Activated CD4-positive, alpha-beta T cell treated with anti-CD3 and anti-CD28 coated beads, Interleukin-2, Interleukin-4, amounts not matched to agents 100 ng/mL and 50 ng/mL, durations not matched to agents 16 hours and 8 hours (primary cell): ENCODE measurements at regions not wholly inside any gene's neighbourhood (a gene's known extent, or its start where the extent isn't known, plus 50 kb on each side); places are given as distances from the start of the nearest gene placed in this dataset.

Experiments
- DNase-seq: peaks from one replicate; pipeline ENCODE4 v3.0.0-alpha.2; 2020; ENCODE audit warnings: low spot score

DNA sequence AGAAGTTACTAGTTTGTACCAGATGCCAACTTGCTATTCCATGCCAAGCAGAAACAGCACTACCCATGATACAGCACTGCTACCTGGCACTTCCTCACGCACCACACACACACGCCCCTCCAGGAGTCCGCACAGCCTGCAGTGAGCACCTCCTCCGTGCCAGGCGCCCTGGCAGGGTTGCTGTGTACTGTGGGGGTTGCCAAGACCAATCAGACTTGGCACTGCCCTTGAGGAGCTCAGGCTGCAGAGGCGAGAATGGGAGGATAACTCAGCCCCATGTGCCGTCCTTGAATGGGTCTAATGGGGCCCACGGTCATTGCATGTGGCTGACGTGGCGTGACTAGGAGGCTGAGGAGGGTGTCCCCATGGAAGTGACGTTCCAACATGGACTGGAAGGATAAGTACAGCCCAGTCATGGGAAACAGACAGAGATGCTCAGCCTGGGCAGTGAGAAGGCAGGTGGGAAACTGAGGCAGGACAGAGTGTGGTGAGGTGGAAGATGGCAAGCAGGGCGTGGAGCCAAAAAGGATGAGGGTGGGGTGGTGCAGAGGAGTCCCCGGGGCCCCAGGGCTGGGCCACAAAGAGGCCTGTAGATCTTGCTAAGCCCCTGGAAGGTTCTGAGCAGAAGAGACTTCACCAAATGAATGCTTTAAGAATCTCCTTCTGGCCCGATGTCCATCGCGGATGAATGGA, 65.3 kb upstream of the C14orf180 start:
- no peak for DNase-seq

DNA sequence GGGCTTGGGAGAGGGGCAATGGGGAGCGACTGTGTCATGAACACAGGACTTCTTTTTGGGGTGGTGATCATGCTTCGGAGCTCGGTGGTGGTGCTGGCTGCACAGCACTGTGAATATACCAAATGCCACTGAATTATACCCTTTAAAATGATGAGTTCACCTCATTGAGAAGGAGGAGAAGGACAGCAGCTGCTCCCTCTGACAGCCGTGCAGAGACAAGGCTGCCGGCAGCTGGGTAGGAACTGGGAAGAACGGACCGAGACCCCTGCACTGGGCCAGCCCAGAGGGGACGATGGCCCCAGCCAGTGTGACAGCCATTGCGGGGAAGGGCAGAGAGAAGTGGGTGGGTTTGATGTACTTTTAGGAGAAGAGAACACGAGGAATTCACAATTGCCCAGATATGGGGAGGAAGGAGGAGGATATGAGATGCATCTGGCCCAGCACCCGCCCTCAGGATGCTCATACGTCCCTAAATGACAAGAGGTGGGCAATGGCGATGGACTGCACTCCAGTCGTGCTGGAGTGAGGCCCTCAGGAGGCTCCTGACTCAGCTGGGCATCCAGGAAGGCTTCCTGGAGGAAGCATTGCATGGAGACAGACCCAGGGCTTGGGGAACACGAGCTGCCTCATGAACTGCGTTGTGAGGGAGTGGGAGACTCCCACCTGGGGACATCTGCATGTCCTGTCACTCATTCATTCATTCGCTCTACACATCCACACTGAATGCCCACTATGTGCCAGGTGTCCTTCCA, 64.3 kb upstream of the C14orf180 start:
- DNase-seq: no peak

DNA sequence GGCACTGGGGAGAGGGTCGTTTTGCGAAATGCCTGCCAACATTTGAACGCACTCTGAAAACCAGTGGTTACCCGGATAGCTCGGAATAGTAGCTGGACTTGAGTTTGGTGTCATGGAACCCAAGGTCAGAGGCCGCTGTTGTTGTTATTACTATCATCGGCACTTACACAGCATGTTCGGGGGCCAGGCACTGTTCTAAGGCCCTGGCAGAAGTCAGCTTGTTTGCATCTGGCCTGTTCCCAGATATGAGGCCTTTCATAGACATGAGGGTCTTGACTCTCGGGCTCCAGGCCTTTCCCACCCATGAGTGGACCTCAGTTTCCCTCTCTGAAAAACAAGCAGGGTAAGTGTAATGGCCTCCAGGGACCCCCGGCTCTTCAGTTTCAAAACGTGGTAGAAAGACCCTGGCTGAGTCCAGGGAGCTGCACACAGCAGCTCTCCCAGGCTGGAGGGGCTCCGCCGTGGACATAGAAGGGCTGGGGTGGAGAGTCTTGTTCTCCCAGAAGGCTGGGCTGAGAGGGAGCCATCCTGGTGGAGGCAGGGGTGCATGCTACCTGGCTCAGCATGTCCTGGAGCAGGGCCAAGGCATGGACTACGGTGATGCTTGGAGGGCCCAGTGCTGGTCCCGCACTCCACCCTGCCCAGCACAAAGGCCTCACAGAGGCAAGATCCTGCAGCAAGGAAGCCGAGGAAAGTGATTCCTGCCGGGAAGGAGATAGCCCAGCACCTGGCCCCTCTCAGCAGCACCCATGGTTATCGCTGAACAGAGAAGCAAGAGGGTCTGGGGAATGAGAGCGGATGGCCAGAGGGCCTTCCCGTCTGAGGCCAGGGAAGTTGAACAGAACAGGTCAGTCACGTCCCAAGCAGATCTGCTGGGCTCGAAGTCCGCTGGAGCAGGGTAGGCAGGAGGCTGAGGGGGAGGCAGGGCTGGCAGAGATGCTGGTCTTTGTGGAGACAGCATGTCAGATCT, 63.5 kb upstream of the C14orf180 start:
- DNase-seq: no peak

DNA sequence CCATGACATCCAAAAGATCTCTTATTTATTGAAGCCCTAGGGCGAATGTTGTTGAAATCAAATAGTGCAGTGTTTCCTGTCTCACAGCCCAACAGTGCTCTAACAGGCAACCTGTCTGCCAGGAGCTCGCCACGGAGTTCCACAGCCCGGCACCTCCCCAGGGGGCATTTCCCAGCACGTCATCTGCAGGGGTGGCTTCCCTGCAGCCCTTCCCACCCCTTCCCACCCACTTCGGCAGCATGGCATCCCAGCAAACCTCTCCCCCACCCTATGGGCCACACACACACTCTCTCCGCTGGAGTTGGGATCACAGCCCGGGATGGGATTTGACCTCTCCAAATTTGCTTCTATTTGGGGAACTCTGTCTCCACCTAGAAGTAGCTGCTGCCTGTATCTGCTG, 62.7 kb upstream of the C14orf180 start:
- no peak for DNase-seq

DNA sequence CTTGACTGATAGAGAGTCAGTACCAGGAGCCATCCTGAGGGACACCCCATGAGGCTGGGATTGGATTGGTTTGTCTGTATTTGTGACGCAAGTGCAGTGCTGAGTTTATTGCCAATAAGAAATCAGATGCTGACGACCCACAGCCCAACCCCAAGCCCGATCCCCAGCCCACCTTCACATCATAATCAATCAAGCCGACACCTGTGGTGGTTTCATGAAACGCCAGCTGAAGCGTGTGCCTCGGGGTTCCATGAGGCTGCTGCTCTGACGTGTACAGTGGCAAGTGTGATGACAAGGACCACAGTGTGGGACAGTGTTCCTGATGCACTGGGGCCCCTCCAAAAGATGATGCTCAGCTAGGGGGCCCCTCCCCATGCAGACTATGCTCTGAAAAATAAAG, 62.1 kb upstream of the C14orf180 start:
- DNase-seq: no peak

DNA sequence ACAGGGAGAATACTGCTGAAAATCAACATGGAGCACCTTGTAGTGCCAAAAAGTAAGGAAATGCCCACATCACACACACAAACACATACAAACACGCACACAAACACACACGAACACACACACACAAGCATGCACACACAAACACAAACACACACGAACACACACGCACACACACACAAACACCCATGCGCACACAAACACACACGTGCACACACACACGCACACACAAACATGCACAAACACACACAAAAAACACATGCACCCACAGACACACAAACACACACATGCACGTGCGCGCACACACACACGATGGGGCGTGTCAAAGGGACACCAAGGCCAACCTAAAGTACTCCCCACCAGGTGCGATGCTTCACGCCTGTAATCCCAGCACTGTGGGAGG, 61.7 kb upstream of the C14orf180 start:
- DNase-seq: no peak

DNA sequence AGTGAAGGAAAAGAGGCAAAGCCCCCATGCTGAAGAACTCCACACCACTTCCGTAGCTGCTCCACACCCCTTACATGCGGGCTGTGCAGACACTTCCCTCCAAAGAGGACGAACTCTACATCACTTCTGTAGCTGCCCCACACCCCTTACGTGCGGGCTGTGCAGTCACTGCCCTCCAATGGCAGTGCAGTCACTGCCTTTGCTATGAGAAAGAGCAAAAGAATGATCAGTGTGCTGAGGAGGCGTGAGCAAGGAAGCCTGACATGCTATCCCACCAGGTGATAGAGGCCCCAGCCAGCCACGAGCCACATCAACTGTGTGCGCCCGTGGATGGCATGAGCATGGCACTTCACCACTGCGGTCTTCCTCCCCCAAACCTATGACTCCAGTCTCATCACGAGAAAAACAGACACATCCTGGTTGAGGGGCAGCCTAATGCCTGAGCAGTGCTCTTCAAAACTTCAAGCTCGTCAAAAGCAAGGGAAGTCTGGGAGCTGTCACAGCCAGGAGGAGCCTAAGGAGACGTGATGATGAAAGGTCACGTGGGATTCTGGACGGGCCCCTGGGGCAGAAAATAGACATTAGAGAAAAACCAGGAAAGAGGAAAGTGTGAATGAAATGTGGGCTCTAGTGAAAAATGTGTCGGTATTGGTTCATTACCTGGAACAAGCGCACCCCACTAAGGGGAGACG, 60.8 kb upstream of the C14orf180 start:
- DNase-seq: no peak

DNA sequence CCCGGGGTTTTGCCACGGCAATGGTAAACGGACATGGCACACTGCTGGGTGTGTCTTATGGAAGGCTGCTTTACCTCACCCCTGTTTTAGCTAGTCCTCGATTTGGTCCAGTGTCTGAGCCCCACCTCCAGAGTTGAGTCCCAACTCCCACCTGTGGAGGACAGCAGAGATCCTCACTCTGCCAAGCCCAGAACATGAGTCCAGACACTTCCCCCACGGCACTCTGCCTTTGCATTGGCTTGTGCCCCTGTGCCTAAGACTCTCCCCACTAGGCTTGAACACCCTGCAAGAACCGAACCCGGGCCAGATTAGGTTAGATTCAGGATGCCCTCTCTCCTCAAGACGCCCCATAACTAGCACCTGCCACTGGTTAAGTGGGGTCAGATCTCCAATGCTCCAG, 59.8 kb upstream of the C14orf180 start:
- no peak for DNase-seq

DNA sequence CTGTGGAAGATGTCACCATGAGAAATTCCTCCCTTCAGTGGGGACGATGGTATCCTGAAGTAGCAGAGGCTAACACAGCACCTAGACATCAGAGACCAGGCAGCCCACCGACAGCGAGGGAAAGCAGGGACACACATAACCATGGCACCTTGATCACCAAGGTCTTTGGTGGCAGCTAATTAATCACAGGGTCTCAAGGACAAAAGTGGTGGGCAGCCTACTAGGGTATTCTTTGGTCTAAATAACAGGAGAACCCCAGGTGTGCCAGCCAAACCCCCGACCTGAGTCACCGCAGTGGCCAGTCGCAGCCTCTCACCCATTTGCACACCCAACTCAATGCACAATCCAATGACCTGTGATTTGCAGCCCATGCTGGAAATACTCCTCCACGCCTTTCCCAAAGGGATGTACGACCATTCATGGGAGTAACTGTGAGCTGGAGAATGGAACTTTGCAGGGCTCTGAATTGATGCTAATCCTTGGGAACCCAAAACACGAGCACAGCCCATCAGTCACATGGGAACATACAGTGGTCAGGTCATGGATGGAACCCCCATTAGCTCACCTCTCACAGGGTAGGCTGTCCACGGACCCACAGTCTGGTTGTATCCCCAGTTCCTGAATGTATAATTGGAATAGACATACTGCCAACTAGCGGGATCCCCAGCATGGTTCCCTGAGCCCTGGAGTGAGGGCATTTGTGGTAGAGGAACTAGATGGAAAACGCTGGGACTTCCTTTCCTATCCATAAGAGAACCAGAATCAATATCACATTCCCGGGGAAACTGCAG, 58.7 kb upstream of the C14orf180 start:
- no peak for DNase-seq

DNA sequence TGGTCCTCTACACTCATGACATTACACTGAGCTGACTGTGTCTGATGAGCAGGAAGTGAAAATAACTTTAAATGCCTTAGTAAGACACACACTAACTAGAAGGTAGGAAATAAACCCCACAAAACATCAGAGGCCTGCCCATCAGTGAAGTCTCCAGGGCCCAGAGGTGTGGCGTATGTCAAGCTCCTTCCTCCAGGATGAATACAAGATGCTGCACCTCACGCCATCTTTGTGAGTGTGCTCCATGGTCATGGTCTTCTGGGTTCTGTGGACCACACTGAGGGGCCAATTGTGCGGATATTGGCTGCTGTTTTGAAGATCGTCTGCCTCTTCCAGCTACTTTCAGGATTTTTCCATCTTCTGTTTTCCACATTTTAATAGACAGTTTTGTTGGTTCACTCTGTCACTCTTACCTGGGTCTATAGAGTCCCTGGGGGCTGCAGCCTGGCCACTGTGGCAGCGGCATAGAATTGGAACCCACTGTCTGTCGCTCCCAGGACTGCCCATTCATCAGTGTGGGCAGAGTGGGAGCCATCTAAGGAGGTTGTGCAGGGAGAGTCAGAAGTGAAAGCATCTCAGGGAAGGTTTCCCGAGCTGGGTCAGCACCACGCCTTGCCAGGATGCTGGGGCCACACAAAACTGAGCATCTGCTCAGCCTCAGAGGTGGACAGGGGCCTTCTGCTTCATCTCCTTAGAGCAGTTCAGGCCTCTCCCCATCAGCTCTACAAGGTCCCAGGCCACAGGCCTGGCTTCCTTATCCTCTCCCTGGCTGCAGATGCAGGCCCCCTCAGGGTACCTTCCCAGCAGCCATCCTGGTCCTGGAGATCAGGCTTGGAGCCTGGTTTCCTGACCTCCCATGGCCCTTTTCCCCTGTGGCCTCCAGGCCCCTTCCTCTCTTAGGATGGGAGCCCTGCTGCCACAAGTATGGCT, 57.5 kb upstream of the C14orf180 start:
- DNase-seq: no peak

DNA sequence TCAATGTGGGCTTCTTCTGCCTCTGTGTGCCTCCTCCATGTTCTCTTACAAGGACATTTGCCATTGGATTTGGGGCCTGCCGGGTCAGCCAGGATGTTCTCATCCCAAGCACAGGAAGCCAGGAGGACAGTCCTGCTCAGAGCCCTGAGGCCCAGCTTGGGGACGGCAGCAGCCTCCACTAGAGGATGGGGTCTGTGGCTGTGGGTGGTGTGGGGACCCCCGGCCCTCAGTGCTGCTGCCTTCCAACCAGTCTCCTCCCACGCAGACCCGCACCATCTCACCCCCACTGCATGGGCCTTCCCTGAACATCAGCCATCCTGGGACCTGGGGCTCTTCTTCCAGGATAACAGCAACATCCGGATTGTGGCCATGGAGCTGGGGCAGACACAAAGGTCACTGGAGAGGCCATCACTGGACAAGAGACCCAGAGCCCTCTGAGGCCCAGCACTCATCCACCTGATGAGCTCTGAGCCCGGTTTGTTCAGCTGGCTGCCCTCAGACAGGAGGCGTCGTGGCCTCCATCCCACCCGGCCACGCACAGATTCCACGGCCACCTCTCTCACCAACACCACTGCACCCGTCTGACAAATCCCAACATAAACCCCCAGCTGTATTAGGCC, 56.5 kb upstream of the C14orf180 start:
- DNase-seq: no peak

DNA sequence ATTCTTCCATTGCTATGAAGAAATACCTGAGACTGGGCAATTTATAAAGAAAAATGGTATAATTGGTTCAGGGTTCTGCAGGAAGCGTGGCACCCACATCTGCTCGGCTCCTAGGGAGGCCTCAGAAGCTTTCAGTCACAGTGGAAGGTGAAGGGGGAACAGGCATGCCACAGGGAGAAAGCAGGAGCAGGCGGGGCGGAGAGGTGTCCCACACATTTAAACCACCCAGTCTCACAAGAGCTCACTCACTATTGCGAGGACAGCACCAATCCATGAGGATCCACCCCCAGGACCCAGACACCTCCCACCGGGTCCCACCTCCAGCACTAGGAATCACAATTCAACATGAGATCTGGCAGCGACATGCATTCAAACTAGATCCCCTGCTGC, 56.0 kb upstream of the C14orf180 start:
- DNase-seq: no peak

DNA sequence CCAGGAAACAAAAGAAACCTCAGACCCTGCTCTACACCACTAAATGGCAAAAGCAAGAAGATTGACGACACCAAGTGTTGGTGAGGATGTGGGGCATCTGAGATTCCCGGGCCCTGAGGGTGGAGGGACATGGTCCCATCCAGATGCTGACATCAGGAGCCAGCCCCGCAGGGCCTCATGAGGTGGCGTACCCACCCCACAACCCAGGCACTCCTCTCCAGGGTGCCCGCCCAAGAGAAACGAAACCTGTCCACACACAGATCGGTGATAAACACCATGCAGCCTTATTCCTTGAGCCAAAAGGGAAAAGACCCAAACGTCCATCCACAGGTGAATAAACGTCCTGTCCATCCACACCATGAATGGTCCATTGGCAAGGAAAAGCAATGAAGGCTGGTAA, 54.8 kb upstream of the C14orf180 start:
- DNase-seq: no peak

DNA sequence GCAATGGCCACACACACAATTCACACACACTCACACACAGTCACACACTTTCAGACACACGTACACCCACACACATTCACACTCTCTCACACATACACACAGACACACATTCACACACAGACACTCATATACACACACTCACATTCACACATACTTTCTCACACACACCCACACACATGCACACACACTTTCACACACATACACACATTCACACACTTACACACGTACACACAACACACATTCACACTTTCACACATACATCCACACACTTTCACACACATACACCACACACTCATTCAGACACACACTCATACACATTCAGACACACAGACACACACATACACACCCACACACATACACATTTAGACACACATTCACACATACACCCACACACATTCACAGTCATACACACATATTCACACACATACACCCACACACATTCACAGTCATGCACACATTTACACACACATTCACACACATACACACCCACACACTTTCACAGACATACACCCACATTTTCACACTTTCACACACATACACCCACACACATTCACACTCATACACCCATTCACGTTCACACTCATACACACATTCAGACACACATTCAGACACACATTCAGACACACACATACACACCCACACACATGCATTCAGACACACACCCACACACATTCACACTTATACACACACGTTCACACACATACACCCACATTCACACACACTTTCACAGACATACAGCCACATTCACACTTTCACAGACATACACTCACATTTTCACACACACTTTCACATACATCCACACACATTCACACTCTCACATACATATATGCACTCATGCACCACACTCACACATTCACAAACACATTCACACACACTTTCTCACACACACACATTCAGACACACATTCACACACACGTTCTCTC, 52.6 kb upstream of the C14orf180 start:
- DNase-seq: no peak

DNA sequence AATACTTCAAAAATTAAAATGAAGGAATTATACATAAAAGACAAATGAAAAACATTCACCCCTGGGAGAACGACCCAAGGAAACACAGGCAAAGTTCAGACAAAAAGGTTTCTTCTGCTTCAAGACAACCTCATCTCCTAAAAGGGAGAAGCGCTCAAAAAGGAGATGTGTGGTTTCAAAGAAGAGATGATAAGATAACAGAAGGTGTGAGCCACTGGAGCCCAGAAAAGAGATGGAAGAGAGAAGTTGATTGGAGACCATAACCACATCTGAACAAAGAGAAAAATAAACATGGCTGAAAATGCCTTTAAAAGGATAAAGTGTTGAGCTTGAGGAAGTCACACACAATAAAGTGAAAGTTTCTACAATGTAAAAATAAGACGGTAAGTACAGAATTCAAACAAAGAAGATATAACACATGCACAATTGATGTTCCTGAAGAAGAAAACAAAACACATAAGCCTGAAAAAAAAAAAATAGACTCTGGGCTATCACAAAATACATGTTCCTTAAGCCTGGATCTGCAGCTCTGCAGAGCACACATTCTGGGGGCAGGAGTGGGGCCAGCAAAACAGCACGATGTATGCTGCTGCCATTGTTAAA, 51.6 kb upstream of the C14orf180 start:
- no peak for DNase-seq

DNA sequence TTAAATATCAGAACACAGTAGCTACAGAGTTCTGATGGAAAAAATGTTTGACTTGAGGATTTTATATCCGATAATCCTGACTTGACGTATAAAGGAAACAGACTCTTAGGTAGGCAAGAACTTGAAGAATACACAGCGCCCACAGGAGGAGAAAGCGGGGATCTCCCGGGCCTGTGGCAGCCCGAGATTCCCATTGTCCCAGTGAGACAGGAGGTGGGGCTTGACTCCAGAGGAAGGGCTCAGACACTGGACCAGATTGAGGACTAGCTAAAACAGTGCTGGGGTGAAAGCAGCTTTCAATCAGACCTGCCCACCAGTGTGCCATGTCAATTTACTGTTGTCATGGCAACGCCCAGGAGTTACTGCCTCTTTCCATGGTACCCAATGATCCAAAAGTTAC, 51.1 kb upstream of the C14orf180 start:
- DNase-seq: no peak
